ENCODE measurements at regions not wholly inside any gene's neighbourhood (a gene's known extent, or its start where the extent isn't known, plus 50 kb on each side); places are given as distances from the start of the nearest gene placed in this dataset.

GRCh38 chr4:11337287-11337686 is 91.4 kb downstream of the HS3ST1 start:
- TF ChIP-seq CTCF (IDR thresholded peaks at IDR 0.05) (no peak), POLR2A (IDR thresholded peaks at IDR 0.05) (no peak), POLR2AphosphoS5 (IDR thresholded peaks at IDR 0.05) (no peak)
